ENCODE measurements at regions not wholly inside any gene's neighbourhood (a gene's known extent, or its start where the extent isn't known, plus 50 kb on each side); places are given as distances from the start of the nearest gene placed in this dataset.
A peak's percentile ranks its signal among the peaks of the same experiment; 100 is the strongest.

GRCh38 chr5:107028938-107029337 is 641.8 kb downstream of the EFNA5 start:
- H3K27me3 Mint-ChIP-seq (ENCODE audit: low read depth), result no peaks in the 10 kb centered on the region
- Histone ChIP-seq H3K27me3 (ENCODE audit: insufficient read depth, low read length) (no peaks in the 10 kb centered on the region), H3K9me3 (ENCODE audit: control insufficient read depth, low read depth, low read length) (no peaks in the 10 kb centered on the region), H2AFZ (ENCODE audit: low read length) (no peak overlapping the region), H2BK120ac (ENCODE audit: low read depth, low read length, poor library complexity, severe bottlenecking) (no peak overlapping the region), H3K27ac (ENCODE audit: insufficient read length, low read depth, low read length) (no peak overlapping the region), H4K91ac (ENCODE audit: insufficient read length, low read depth, low read length) (no peak overlapping the region), H3K18ac (ENCODE audit: insufficient read length, low read depth, low read length) (no peak overlapping the region), H2AK5ac (ENCODE audit: insufficient read length, low read length) (no peak overlapping the region), H3K9ac (ENCODE audit: extremely low read depth, insufficient read length, low read length) (no peak overlapping the region), H3K56ac (ENCODE audit: insufficient read length, low read depth, low read length) (no peak overlapping the region), H3K23ac (ENCODE audit: insufficient read length, low read depth, low read length) (no peak overlapping the region), H3K23me2 (ENCODE audit: insufficient read length, low read depth, low read length, poor library complexity, severe bottlenecking) (no peaks in the 10 kb centered on the region), H4K20me1 (ENCODE audit: control insufficient read depth, insufficient read depth, insufficient read length) (no peaks in the 10 kb centered on the region), H3K4me2 (ENCODE audit: insufficient read depth, insufficient read length, low read length) (no peak overlapping the region), H2BK20ac (ENCODE audit: low read depth, low read length, poor library complexity, severe bottlenecking) (no peak overlapping the region), H4K5ac (ENCODE audit: insufficient read length, low read depth, low read length) (no peak overlapping the region), H3K79me2 (ENCODE audit: insufficient read depth, low read length) (no peaks in the 10 kb centered on the region), H3T11ph (ENCODE audit: low read length) (no peak overlapping the region), H3K79me1 (ENCODE audit: insufficient read depth, low read depth, low read length, poor library complexity, severe bottlenecking) (no peaks in the 10 kb centered on the region), H2BK5ac (ENCODE audit: insufficient read length, low read length) (no peak overlapping the region), H3K4ac (ENCODE audit: low read depth, low read length) (no peak overlapping the region), H2BK12ac (ENCODE audit: insufficient read length, low read depth, low read length) (no peak overlapping the region), H3K14ac (ENCODE audit: insufficient read depth, low read length) (no peak overlapping the region), H4K8ac (replicated peaks; ENCODE audit: insufficient read length, low read depth, low read length) (no peak overlapping the region), H2BK15ac (ENCODE audit: low read depth, low read length) (no peak overlapping the region), H3K4me1 (ENCODE audit: insufficient read depth, low read length) (no peaks in the 10 kb centered on the region)
- WGBS (ENCODE audit: extremely low coverage, insufficient read length, low lambda C conversion rate), result no CpG with 5 or more reads among the region's 2 CpGs
- H3K4me1 Mint-ChIP-seq, result peaks cover 18 to 22% of the 10 kb centered on the region in 2 experiments
- H3K4me3 Mint-ChIP-seq, result no peak overlapping the region
- H3K9me3 Mint-ChIP-seq, result no peaks in the 10 kb centered on the region
- DNase-seq, result no peak
- peak overlapping the region in 1 of 3 experiments; percentile 47; a peak in 1 of 7 replicates for H3K27ac Mint-ChIP-seq
- TF ChIP-seq CTCF (conservative IDR thresholded peaks at IDR 0.05), result no peak
- no peaks in the 10 kb centered on the region for H3K36me3 Mint-ChIP-seq (ENCODE audit: insufficient read depth in 1 of 3, low read depth in 3 of 3)
